Transverse colon (tissue), 4 donors: ENCODE measurements at regions not wholly inside any gene's neighbourhood (a gene's known extent, or its start where the extent isn't known, plus 50 kb on each side); places are given as distances from the start of the nearest gene placed in this dataset.

Experiments
- POLR2AphosphoS5 ChIP-seq, 3 donors: sonication (generic); formaldehyde crosslinking; IDR thresholded peaks; one replicate each; pipeline ENCODE4 v1.6.1; 2016; ENCODE audit warnings: antibody characterized with exemption in 3 of 3
- TF ChIP-seq, protein P1 (sequence below), 5 experiments: fragments of 200-600 bp in 3 of 5; fragments of 450-650 bp in 2 of 5; sonication (generic) in 3 of 5; IDR thresholded peaks; 1 replicate in 2 of 5; 2 replicates in 3 of 5; pipeline ENCODE4 v1.5.1; 2016 to 2017; ENCODE audit warnings: antibody characterized with exemption in 5 of 5, inconsistent platforms in 3 of 5, mild to moderate bottlenecking in 2 of 5, moderate library complexity in 1 of 5

DNA sequence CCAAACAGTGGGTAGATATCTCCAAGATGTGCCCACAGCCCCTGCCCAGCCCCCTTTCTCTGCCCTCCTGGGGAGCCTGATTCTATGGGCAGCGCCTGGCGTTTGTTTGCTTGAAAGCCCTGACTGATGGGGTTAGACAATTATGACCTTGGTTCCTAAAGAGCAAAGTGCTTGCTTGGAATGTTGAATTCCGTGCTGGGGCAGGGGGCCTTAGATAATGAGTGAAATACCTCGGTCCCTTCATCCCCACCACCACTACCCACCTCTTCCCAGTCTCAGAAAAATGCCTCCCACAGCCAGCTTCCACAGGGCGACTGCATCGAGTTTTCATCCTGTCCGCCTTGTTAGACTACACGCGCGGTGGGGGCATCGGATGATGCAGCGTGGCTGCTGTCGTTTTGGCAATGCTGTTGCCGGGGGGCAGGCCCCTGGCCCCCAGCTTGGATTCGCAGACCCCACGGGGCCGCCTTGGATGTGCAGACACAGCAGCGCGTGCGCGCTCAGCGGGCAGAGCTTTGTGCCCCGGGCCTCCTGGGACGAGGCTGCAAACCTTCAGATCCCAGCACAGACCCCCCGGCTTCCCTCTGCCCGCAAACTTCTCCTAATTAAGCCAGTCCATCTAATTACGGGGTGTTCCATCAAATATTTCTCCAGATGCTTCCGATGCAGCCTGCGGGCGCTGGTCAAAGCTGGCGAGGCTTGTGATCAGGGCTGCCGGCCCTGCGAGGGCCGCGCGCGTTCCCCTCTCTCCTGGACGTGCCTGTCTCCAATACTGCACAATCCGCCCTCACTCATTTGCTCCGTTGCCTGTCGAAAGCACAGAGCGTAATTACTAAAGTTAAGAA, 86.1 kb downstream of the LINC00237 start:
- TF ChIP-seq, protein P1, sequence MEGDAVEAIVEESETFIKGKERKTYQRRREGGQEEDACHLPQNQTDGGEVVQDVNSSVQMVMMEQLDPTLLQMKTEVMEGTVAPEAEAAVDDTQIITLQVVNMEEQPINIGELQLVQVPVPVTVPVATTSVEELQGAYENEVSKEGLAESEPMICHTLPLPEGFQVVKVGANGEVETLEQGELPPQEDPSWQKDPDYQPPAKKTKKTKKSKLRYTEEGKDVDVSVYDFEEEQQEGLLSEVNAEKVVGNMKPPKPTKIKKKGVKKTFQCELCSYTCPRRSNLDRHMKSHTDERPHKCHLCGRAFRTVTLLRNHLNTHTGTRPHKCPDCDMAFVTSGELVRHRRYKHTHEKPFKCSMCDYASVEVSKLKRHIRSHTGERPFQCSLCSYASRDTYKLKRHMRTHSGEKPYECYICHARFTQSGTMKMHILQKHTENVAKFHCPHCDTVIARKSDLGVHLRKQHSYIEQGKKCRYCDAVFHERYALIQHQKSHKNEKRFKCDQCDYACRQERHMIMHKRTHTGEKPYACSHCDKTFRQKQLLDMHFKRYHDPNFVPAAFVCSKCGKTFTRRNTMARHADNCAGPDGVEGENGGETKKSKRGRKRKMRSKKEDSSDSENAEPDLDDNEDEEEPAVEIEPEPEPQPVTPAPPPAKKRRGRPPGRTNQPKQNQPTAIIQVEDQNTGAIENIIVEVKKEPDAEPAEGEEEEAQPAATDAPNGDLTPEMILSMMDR (IDR thresholded peaks at IDR 0.05) = no peak
- no peak for TF ChIP-seq POLR2AphosphoS5 (IDR thresholded peaks at IDR 0.05)
